ENCODE measurements at regions not wholly inside any gene's neighbourhood (a gene's known extent, or its start where the extent isn't known, plus 50 kb on each side); places are given as distances from the start of the nearest gene placed in this dataset.

GRCh38 chr11:37323843-37324242, 725.8 kb upstream of the RAG2 start:
- Mint-ChIP-seq H3K4me3 (ENCODE audit: unreplicated experiment) (no peak overlapping the region), H3K9me3 (ENCODE audit: low read depth) (no peaks in the 10 kb centered on the region), H3K27ac (ENCODE audit: unreplicated experiment) (no peak overlapping the region), H3K36me3 (ENCODE audit: low read depth) (no peaks in the 10 kb centered on the region), H3K27me3 (ENCODE audit: low read depth) (peaks cover 19% of the 10 kb centered on the region), H3K4me1 (ENCODE audit: low read depth) (no peaks in the 10 kb centered on the region)
- TF ChIP-seq CTCF (IDR thresholded peaks at IDR 0.05) = no peak
- no peak for DNase-seq (ENCODE audit: low spot score)

- H3K4me1 Mint-ChIP-seq (ENCODE audit: low read depth) = no peaks in the 10 kb centered on the region
- no peak overlapping the region for H3K27ac Mint-ChIP-seq (ENCODE audit: unreplicated experiment)
- no peak overlapping the region for H3K4me3 Mint-ChIP-seq (ENCODE audit: unreplicated experiment)
- no peaks in the 10 kb centered on the region for H3K9me3 Mint-ChIP-seq (ENCODE audit: low read depth)
- no peaks in the 10 kb centered on the region for H3K36me3 Mint-ChIP-seq (ENCODE audit: low read depth)
- no peak for TF ChIP-seq CTCF (IDR thresholded peaks at IDR 0.05)
- DNase-seq (ENCODE audit: low spot score) = no peak
- H3K27me3 Mint-ChIP-seq (ENCODE audit: low read depth) = peaks cover 19% of the 10 kb centered on the region
Measured at GRCh38 chr11:37322333-37323194, 724.5 kb upstream of the RAG2 start.

- DNase-seq (ENCODE audit: low spot score) = no peak
- Mint-ChIP-seq H3K9me3 (ENCODE audit: low read depth) (no peaks in the 10 kb centered on the region), H3K27ac (ENCODE audit: unreplicated experiment) (no peak overlapping the region), H3K36me3 (ENCODE audit: low read depth) (no peaks in the 10 kb centered on the region), H3K4me1 (ENCODE audit: low read depth) (no peaks in the 10 kb centered on the region), H3K27me3 (ENCODE audit: low read depth) (peaks cover 16% of the 10 kb centered on the region), H3K4me3 (ENCODE audit: unreplicated experiment) (no peak overlapping the region)
- TF ChIP-seq CTCF (IDR thresholded peaks at IDR 0.05) = no peak
Measured at GRCh38 chr11:37320921-37321320, 722.9 kb upstream of the RAG2 start.

- no peak for TF ChIP-seq CTCF (IDR thresholded peaks at IDR 0.05)
- Mint-ChIP-seq H3K27me3 (ENCODE audit: low read depth) (peaks cover 3% of the 10 kb centered on the region), H3K9me3 (ENCODE audit: low read depth) (no peaks in the 10 kb centered on the region), H3K36me3 (ENCODE audit: low read depth) (no peaks in the 10 kb centered on the region), H3K27ac (ENCODE audit: unreplicated experiment) (no peak overlapping the region), H3K4me3 (ENCODE audit: unreplicated experiment) (no peak overlapping the region), H3K4me1 (ENCODE audit: low read depth) (no peaks in the 10 kb centered on the region)
- no peak for DNase-seq (ENCODE audit: low spot score)
Measured at GRCh38 chr11:37317803-37318202, 719.8 kb upstream of the RAG2 start.

GRCh38 chr11:37313266-37313665, 715.2 kb upstream of the RAG2 start:
- no peak overlapping the region for H3K4me3 Mint-ChIP-seq (ENCODE audit: unreplicated experiment)
- TF ChIP-seq CTCF (IDR thresholded peaks at IDR 0.05) = no peak
- peaks cover 2% of the 10 kb centered on the region for H3K27me3 Mint-ChIP-seq (ENCODE audit: low read depth)
- no peaks in the 10 kb centered on the region for H3K36me3 Mint-ChIP-seq (ENCODE audit: low read depth)
- no peaks in the 10 kb centered on the region for H3K4me1 Mint-ChIP-seq (ENCODE audit: low read depth)
- H3K9me3 Mint-ChIP-seq (ENCODE audit: low read depth) = peaks cover 5% of the 10 kb centered on the region
- DNase-seq (ENCODE audit: low spot score) = no peak
- no peak overlapping the region for H3K27ac Mint-ChIP-seq (ENCODE audit: unreplicated experiment)

Measured in chondrocyte (in vitro differentiated cells).